HG02973 (cell line): ENCODE measurements at regions not wholly inside any gene's neighbourhood (a gene's known extent, or its start where the extent isn't known, plus 50 kb on each side); places are given as distances from the start of the nearest gene placed in this dataset.
A peak's percentile ranks its signal among the peaks of the same experiment; 100 is the strongest.
"Not testable (repeated sequence)": the region's sequence is repeated elsewhere in the genome, so short reads cannot be mapped to it uniquely, and the experiment has no call there.

Experiments used
- ATAC-seq: cut with Tn5 transposase; IDR thresholded peaks from one replicate; pipeline ENCODE4 v1.9.1; 2021; ENCODE audit warnings: moderate library complexity; ENCODE audit not compliant: unreplicated experiment

DNA sequence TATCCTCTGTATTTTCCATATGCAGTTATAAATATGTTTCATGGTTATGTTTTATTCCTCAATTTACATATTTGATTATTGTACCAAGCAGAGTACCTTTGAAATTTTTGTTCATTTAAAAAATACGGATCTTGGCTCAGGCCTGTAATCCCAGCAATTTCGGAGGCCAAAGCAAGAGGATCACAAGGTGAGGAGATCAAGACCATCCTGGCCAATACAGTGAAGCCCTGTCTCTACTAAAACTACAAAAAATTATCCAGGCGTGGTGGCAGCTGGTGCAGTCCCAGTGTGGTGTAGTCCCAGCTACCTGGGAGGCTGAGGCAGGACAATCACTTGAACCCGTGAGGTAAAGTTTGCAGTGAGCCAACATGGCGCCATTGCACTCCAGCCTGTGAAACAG lies 251.2 kb upstream of the TPTE start:
- not testable (repeated sequence) for ATAC-seq

DNA sequence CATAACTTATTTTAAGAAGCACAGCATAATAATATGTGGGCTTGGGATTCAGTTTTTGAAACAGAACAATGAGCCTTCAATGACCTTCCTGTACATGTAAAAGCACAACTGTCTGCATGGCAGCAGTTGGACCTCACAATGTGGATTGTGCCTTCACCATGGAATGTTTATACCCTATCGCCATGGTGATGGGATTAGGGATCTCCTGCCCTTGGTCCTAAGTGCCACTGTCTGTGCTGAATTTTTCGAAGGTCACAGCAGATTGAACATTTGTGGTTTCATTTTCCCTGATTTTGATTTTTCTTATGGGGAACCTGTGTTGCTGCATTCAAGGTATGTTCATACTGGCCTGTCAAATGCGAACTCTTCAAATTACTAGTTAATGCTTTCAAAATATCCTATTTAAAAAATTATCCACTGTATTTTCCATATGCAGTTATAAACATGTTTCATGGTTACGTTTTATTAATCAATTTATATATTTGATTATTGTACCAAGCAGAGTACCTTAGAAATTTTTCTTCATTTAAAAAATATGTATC lies 249.6 kb upstream of the TPTE start:
- peak; percentile 34 for ATAC-seq

DNA sequence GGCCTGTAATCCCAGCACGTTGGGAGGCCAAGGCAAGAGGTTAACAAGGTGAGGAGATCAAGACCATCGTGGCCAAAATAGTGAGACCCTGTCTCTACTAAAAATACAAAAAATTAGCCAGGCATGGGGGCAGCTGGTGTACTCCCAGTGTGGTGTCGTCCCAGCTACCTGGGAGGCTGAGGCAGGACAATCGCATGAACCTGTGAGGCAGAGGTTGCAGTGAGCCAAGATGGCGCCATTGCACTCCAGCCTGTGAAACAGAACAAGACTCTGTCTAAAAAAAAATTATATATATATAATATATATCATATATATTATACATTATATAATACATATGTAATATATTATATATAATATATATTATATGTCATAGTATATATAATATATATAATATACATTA lies 249.2 kb upstream of the TPTE start:
- peak; percentile 78 for ATAC-seq

DNA sequence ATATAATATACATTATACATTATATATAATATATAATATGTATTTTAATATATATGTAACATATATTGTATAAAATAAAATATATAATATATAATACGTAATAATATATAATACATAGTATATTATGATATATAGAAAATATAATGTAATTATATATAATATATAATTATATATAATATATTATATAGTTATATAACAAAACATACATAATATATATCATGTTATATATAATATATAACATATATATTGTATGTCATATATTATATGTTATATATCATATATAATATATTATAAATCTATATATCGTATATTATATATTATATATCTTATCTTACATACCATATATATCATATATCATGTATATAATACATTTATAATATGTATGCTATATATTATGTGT lies 248.2 kb upstream of the TPTE start:
- ATAC-seq = no peak

DNA sequence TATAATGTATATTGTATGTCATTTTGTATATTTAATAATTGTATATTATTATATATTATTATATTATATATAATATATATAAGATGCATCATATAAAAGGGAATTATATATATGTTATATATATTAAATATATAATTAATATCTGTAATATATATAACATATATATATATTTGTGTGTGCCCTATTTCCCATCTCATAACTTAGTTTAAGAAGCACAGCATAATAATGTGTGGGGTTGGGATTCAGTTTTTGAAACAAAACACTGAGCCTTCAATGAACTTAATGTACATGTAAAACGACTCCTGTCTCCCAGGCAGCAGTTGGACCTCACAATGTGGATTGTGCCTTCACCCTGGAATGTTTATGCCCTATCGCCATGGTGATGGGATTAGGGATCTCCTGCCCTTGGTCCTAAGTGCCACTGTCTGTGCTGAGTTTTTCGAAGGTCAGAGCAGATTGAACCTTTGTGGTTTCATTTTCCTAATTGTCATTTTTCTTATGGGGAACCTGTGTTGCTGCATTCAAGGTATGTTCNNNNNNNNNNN lies 247.5 kb upstream of the TPTE start:
- peak; percentile 63 for ATAC-seq
